ENCODE measurements at regions not wholly inside any gene's neighbourhood (a gene's known extent, or its start where the extent isn't known, plus 50 kb on each side); places are given as distances from the start of the nearest gene placed in this dataset.
"Not testable (repeated sequence)": the region's sequence is repeated elsewhere in the genome, so short reads cannot be mapped to it uniquely, and the experiment has no call there.

DNA sequence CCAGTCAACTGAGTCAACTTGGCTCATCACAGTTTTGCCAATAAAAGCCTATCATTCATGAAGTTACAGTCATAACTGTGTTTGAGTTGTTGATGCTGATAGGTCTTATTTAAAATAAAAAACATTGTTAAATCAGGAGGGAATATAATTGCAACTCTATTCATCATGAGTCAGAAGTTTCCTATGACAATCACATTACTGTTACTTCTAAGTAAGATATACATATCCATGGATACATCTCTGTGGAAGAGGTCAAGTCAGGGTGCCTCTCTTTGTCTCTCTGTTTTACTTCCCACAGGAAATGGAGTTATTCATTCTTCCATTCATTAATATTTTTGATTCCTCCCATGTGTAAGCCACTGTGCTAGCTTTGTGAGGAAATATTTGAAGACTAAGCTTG, 2015.4 kb upstream of the WWC1 start:
- TF ChIP-seq, protein P1, sequence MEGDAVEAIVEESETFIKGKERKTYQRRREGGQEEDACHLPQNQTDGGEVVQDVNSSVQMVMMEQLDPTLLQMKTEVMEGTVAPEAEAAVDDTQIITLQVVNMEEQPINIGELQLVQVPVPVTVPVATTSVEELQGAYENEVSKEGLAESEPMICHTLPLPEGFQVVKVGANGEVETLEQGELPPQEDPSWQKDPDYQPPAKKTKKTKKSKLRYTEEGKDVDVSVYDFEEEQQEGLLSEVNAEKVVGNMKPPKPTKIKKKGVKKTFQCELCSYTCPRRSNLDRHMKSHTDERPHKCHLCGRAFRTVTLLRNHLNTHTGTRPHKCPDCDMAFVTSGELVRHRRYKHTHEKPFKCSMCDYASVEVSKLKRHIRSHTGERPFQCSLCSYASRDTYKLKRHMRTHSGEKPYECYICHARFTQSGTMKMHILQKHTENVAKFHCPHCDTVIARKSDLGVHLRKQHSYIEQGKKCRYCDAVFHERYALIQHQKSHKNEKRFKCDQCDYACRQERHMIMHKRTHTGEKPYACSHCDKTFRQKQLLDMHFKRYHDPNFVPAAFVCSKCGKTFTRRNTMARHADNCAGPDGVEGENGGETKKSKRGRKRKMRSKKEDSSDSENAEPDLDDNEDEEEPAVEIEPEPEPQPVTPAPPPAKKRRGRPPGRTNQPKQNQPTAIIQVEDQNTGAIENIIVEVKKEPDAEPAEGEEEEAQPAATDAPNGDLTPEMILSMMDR (IDR thresholded peaks at IDR 0.05; ENCODE audit: extremely low read depth, missing control alignments): no peak

GRCh38 chr5:166279828-166280227, 2011.6 kb upstream of the WWC1 start:
- DNase-seq (ENCODE audit: low spot score): no peak
- TF ChIP-seq, protein P1 (IDR thresholded peaks at IDR 0.05; ENCODE audit: extremely low read depth, missing control alignments): no peak

More for the DNA sequence above, 2015.4 kb upstream of the WWC1 start:
- DNase-seq (ENCODE audit: low spot score): no peak

DNA sequence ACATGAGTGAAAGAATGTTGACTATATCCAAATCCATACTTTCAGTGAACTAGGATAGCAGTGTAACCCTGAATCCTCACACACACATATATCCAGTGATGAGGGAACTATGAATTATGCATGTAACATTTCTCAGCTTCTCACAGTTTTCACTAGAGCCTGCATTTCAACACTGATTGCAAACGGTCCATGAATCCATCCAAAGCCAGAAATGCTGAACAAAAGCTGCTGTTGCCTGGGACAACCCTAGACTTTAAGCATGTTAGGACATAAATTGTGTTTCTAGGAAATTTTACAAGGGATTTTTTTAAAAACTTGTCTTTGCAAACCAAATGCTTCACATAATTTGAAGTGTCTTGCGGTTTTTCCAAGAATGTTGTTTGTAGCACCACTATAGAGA, 2010.0 kb upstream of the WWC1 start:
- TF ChIP-seq, protein P1 (IDR thresholded peaks at IDR 0.05; ENCODE audit: extremely low read depth, missing control alignments): no peak
- no peak for DNase-seq (ENCODE audit: low spot score)

- no peak for DNase-seq (ENCODE audit: low spot score)
- TF ChIP-seq, protein P1 (IDR thresholded peaks at IDR 0.05; ENCODE audit: extremely low read depth, missing control alignments): no peak
Observed at GRCh38 chr5:166282939-166283338, 2008.5 kb upstream of the WWC1 start.

GRCh38 chr5:166285361-166285760, 2006.1 kb upstream of the WWC1 start:
- TF ChIP-seq, protein P1 (IDR thresholded peaks at IDR 0.05; ENCODE audit: extremely low read depth, missing control alignments): no peak
- DNase-seq (ENCODE audit: low spot score): no peak

GRCh38 chr5:166286832-166287231, 2004.6 kb upstream of the WWC1 start:
- TF ChIP-seq, protein P1 (IDR thresholded peaks at IDR 0.05; ENCODE audit: extremely low read depth, missing control alignments): no peak
- DNase-seq (ENCODE audit: low spot score): no peak

DNA sequence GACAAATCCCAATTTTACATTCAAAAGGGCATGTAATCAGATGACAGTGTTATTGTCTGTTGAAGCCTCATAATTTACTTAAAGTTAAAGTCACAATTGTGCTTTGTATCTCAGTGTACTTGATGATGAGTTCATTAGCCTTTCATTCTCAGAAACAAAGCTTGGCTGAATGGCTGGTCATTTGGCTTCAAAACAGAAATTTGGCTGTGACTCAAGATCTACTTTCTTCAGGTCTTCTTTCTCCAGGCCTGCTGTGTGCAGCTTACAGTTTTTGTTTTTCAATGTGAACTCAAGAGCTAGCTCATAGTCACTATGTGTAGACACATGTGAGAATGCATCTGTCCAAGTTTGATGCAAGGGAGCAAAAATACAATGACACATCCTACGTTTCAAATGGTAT, 2003.6 kb upstream of the WWC1 start:
- TF ChIP-seq, protein P1 (IDR thresholded peaks at IDR 0.05; ENCODE audit: extremely low read depth, missing control alignments): no peak
- no peak for DNase-seq (ENCODE audit: low spot score)

DNA sequence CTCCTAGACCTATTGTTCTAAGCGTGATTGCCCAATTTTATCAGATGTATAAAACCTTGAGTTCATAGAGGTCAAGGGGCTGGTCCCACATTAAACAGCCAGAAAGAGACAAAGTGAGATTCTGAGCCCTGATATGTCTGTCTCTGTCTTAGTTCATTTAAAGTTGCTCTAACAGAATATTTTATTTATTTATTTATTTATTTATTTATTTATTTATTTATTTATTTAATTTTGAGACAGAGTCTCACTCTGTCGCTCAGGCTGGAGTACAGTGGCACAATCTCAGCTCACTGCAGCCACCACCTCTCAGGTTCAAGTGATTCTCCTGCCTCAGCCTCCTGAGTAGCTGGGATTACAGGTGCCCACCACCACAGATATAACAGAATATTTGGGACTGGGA, 1999.6 kb upstream of the WWC1 start:
- DNase-seq (ENCODE audit: low spot score): not testable (repeated sequence)
